ENCODE measurements at regions not wholly inside any gene's neighbourhood (a gene's known extent, or its start where the extent isn't known, plus 50 kb on each side); places are given as distances from the start of the nearest gene placed in this dataset.

GRCh38 chr6:155894262-155894661 lies 438.6 kb upstream of the NOX3 start:
- TF ChIP-seq CTCF (IDR thresholded peaks at IDR 0.05) (no peak), POLR2AphosphoS5 (IDR thresholded peaks at IDR 0.05) (no peak), POLR2A (IDR thresholded peaks at IDR 0.05) (no peak)

Data from upper lobe of left lung (tissue), 4 donors.